ENCODE measurements at regions not wholly inside any gene's neighbourhood (a gene's known extent, or its start where the extent isn't known, plus 50 kb on each side); places are given as distances from the start of the nearest gene placed in this dataset.

DNA sequence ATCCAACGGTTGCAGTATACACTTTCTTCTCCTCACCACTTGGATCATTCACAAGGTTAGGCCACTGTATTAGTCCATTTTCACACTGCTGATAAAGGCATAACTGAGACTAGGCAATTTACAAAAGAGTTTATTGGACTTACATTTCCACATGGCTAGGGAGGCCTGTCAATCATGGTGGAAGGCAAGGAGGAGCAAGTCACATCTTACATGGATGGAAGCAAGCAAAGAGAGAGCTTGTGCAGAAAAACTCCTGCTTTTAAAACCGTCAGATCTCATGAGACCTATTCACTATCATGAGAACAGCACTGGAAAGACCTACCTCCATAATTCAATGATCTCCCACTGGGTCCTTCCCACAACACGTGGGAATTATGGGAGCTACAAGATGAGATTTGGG, 81.8 kb upstream of the DAP start:
- CTCF ChIA-PET, result no interaction called here
- intact Hi-C loops (cut with micrococcal nuclease; ENCODE audit: unreplicated experiment), result no loop called here
- POLR2A ChIA-PET (ENCODE audit: low non-redundant PET), result no interaction called here
- no TSS peak for BruUV-seq (replicated peaks)
- Histone ChIP-seq H3K4me3 (ENCODE audit: low read depth, low read length, poor library complexity, severe bottlenecking) (no peak overlapping the region), H3K27me3 (replicated peaks; ENCODE audit: insufficient read depth, low read depth, low read length, poor library complexity) (peaks cover 3% of the 10 kb centered on the region), H3K36me3 (ENCODE audit: insufficient read depth, low read length, poor library complexity, severe bottlenecking) (no peaks in the 10 kb centered on the region), H3K4me1 (ENCODE audit: insufficient read depth, low read length, poor library complexity, severe bottlenecking) (no peaks in the 10 kb centered on the region), H3K9me3 (ENCODE audit: low read depth, low read length, poor library complexity, severe bottlenecking) (no peaks in the 10 kb centered on the region), H3K27ac (ENCODE audit: low read depth, low read length, poor library complexity, severe bottlenecking) (no peak overlapping the region)
- no peak for DNase-seq (ENCODE audit: low spot score)
- TF ChIP-seq EZH2 (IDR thresholded peaks at IDR 0.05; ENCODE audit: borderline replicate concordance, low read depth, low read length, poor library complexity, severe bottlenecking), result no peak
- TF ChIP-seq, protein P1, sequence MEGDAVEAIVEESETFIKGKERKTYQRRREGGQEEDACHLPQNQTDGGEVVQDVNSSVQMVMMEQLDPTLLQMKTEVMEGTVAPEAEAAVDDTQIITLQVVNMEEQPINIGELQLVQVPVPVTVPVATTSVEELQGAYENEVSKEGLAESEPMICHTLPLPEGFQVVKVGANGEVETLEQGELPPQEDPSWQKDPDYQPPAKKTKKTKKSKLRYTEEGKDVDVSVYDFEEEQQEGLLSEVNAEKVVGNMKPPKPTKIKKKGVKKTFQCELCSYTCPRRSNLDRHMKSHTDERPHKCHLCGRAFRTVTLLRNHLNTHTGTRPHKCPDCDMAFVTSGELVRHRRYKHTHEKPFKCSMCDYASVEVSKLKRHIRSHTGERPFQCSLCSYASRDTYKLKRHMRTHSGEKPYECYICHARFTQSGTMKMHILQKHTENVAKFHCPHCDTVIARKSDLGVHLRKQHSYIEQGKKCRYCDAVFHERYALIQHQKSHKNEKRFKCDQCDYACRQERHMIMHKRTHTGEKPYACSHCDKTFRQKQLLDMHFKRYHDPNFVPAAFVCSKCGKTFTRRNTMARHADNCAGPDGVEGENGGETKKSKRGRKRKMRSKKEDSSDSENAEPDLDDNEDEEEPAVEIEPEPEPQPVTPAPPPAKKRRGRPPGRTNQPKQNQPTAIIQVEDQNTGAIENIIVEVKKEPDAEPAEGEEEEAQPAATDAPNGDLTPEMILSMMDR (conservative IDR thresholded peaks at IDR 0.05; ENCODE audit: low read depth, low read length), result no peak

DNA sequence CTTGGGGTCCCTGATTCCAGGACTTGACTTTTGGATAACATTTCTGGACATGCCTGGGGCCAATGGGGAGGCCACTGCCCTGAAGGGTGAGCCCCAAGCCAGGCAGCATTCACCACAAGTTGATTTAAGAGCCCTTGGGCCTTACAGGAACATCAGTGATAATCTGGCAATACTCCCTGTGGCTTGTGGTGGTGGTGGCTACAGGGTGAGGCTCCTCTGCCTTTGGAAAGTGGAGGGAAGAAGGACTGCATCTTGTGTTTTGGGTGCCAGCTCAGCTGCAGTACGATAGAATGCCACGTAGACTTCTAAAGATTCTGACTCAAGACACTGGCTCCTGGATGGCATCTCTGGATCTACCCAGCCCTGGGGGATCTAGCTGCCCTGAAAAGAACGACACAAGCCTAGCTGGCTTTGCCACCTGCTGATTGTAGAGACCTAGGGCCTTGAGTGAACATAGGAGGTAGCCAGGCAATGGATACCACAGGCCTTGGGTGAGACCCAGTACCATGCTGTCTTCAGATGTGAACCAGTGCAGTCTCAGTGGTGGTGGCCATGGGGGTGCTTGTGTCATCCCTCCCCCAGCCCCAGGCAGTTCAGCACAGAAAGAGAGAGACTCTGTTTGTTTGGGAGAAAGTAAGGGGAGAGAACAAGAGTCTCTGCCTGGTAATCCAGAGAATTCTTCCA, 79.0 kb upstream of the DAP start:
- no peaks in the 10 kb centered on the region for H3K9me3 ChIP-seq (ENCODE audit: low read depth, low read length, poor library complexity, severe bottlenecking)
- no peak for DNase-seq (ENCODE audit: low spot score)
- H3K36me3 ChIP-seq (ENCODE audit: insufficient read depth, low read length, poor library complexity, severe bottlenecking), result no peaks in the 10 kb centered on the region
- intact Hi-C loops (cut with micrococcal nuclease; ENCODE audit: unreplicated experiment), result no loop called here
- H3K27me3 ChIP-seq (replicated peaks; ENCODE audit: insufficient read depth, low read depth, low read length, poor library complexity), result no peaks in the 10 kb centered on the region
- ChIA-PET POLR2A (ENCODE audit: low non-redundant PET) (interaction anchor here (0.6 kb wide), 2 partner anchors 842 to 1564 kb away, joined by 3 read pairs; no protein-coding TSS in a partner anchor), CTCF (no interaction called here)
- no peak overlapping the region for H3K27ac ChIP-seq (ENCODE audit: low read depth, low read length, poor library complexity, severe bottlenecking)
- TF ChIP-seq, protein P1 (conservative IDR thresholded peaks at IDR 0.05; ENCODE audit: low read depth, low read length), result no peak
- TF ChIP-seq EZH2 (IDR thresholded peaks at IDR 0.05; ENCODE audit: borderline replicate concordance, low read depth, low read length, poor library complexity, severe bottlenecking), result no peak
- BruUV-seq (replicated peaks), result no TSS peak
- no peaks in the 10 kb centered on the region for H3K4me1 ChIP-seq (ENCODE audit: insufficient read depth, low read length, poor library complexity, severe bottlenecking)
- no peak overlapping the region for H3K4me3 ChIP-seq (ENCODE audit: low read depth, low read length, poor library complexity, severe bottlenecking)

DNA sequence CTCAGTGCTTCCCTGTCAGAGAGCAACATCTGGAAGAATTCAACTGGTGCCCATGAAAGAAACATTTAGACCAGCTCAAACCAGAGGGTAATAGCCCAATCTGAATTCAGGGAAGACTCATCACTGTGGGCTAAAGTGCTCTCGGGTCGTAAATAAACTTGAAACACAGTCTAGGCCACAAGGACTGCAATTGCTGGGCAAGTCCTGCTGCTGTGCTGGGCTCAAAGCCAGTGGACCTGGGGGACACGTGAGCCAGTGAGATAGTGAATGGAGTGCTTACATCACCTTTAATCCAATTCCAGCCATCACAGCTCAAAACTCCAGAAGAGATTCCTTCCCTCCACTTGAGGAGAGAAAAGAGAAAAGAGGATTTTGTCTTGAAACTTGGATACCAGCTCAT, 78.1 kb upstream of the DAP start:
- no peaks in the 10 kb centered on the region for H3K9me3 ChIP-seq (ENCODE audit: low read depth, low read length, poor library complexity, severe bottlenecking)
- ChIA-PET POLR2A (ENCODE audit: low non-redundant PET) (interaction anchor here (0.6 kb wide), 1 partner anchor 843 kb away, joined by 3 read pairs; no protein-coding TSS in a partner anchor), CTCF (no interaction called here)
- no peaks in the 10 kb centered on the region for H3K4me1 ChIP-seq (ENCODE audit: insufficient read depth, low read length, poor library complexity, severe bottlenecking)
- H3K27me3 ChIP-seq (replicated peaks; ENCODE audit: insufficient read depth, low read depth, low read length, poor library complexity), result peaks cover 4% of the 10 kb centered on the region
- no peak overlapping the region for H3K27ac ChIP-seq (ENCODE audit: low read depth, low read length, poor library complexity, severe bottlenecking)
- intact Hi-C loops (cut with micrococcal nuclease; ENCODE audit: unreplicated experiment), result no loop called here
- H3K36me3 ChIP-seq (ENCODE audit: insufficient read depth, low read length, poor library complexity, severe bottlenecking), result no peaks in the 10 kb centered on the region
- H3K4me3 ChIP-seq (ENCODE audit: low read depth, low read length, poor library complexity, severe bottlenecking), result no peak overlapping the region
- TF ChIP-seq, protein P1 (conservative IDR thresholded peaks at IDR 0.05; ENCODE audit: low read depth, low read length), result no peak
- TF ChIP-seq EZH2 (IDR thresholded peaks at IDR 0.05; ENCODE audit: borderline replicate concordance, low read depth, low read length, poor library complexity, severe bottlenecking), result no peak
- BruUV-seq (replicated peaks), result no TSS peak
- no peak for DNase-seq (ENCODE audit: low spot score)
